ENCODE measurements at regions not wholly inside any gene's neighbourhood (a gene's known extent, or its start where the extent isn't known, plus 50 kb on each side); places are given as distances from the start of the nearest gene placed in this dataset.

DNA sequence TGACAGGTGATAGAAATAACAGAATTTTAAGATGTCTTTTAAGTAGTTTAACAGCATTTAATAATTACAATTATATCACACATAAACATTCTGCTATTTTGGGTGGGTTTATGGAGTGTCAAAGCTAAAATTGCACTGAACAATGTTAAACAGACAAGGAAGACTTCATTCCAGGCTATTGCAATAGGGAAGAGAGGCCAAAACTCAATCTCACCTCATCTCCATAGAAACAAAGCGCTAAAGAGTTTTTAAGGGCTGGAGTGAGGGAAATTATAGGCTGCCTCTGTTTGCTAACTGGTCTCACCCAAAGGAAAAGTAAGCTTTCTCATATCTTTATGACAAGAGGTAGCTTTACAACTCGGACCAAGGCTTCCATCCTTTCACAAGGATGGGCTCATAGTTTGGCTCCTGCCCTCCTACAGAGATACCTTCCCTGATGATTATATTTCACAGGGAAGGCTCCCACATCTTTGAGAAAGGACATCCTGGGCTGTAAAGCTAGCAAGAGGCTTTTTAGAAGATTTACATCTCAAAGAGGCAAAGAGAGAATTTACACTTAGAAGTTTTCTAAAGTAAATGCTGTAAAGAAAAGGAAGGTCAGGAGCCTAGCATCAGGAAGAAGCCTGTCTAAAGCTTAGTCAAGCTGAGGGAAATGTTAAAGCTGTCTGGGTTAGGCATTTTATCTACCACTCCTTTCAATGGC, 350.2 kb upstream of the IMPG1 start:
- TF ChIP-seq CTCF (IDR thresholded peaks at IDR 0.05; ENCODE audit: low read depth, low read length) = no peak
- DNase-seq (ENCODE audit: extremely low read depth, low read depth) = no peak

- no peak for DNase-seq (ENCODE audit: extremely low read depth, low read depth)
- no peak for TF ChIP-seq CTCF (IDR thresholded peaks at IDR 0.05; ENCODE audit: low read depth, low read length)
These were observed 347.6 kb upstream of the IMPG1 start for GRCh38 chr6:76420094-76420493.

- no peak for TF ChIP-seq CTCF (IDR thresholded peaks at IDR 0.05; ENCODE audit: low read depth, low read length)
These were observed 346.2 kb upstream of the IMPG1 start for GRCh38 chr6:76418560-76419223.

DNA sequence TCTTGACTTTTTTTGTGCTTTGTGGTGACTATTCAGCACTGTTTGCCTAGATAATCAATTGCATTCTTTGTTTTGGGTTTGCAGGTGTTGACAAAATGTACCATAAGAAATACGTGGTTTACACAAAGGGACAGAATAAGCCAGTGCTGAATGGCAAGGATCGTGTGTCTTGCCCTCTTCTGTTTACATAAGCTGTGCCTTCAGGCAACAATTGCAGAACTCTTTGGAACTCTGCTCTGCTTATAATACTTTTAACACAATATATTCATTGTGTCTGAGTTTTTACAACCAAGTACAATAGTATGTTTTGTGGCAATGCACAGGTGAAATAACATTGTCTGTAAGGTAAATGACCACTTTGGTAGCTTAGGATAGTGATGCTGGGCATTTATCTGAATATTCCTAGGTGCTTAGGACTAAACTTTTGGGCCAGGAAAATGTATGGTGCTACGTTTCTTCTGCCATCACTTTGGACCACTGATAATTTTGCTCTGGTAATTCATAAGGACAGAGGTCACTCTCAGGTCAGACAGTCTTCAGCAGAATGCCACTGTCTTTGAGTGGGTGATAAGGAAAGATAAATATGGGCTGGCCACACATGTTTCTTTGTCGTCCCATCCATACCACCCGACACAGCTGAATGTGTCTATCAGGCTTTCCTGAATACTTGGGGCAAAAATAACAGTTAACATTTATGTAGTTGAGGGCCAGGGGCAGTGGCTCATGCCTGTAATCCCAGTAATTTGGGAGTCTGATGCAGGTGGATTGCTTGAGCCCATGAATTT, 344.6 kb upstream of the IMPG1 start:
- TF ChIP-seq CTCF (IDR thresholded peaks at IDR 0.05; ENCODE audit: low read depth, low read length) = no peak
- no peak for DNase-seq (ENCODE audit: extremely low read depth, low read depth)

More at GRCh38 chr6:76418560-76419223, 346.2 kb upstream of the IMPG1 start:
- no peak for DNase-seq (ENCODE audit: extremely low read depth, low read depth)

- DNase-seq (ENCODE audit: extremely low read depth, low read depth) = no peak
- TF ChIP-seq CTCF (IDR thresholded peaks at IDR 0.05; ENCODE audit: low read depth, low read length) = no peak
These were observed 330.6 kb upstream of the IMPG1 start for GRCh38 chr6:76403064-76403463.

DNA sequence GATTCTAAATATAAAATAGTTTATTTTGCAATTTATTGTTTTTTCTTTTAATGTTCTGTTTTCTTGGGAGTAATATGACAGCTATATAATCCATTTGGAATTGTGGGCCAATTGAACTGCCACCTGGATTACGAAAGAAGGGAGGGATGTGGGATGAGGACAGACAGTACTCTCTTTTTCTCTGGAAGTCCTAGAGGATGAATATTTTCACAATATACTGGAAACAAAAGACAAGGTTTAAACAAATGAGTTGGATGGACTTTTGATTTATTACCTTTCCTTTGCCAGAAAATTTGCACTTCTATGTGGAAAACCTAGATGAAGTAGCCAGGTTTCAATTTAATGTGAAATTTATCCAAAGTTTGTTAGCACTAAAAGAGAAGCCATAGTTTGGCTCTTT, 325.5 kb upstream of the IMPG1 start:
- DNase-seq (ENCODE audit: extremely low read depth, low read depth) = no peak
- no peak for TF ChIP-seq CTCF (IDR thresholded peaks at IDR 0.05; ENCODE audit: low read depth, low read length)

DNA sequence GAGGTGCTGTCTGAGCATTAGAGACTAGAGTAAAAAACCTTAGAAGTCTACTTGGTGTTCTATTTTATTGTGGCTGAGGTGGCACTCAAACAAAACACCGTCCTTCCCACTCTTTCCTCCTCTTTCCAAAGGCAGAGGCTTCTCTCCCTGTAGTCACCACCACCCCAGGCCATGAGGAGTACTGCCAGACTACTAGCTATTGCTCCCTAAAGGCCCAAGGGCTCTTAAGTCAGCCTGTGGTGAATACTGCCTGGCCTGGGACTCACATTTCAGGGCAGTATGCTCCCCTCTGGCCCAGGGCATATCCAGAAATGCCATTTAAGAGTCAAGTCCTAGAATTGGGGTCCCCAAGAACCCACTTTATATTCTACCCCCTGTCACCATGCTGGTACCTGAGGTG, 309.7 kb upstream of the IMPG1 start:
- no peak for TF ChIP-seq CTCF (IDR thresholded peaks at IDR 0.05; ENCODE audit: low read depth, low read length)
- no peak for DNase-seq (ENCODE audit: extremely low read depth, low read depth)

Data from AG09319 (cell line).